Effector CD8-positive, alpha-beta T cell (primary cell): ENCODE measurements at regions not wholly inside any gene's neighbourhood (a gene's known extent, or its start where the extent isn't known, plus 50 kb on each side); places are given as distances from the start of the nearest gene placed in this dataset.
"Not testable (repeated sequence)": the region's sequence is repeated elsewhere in the genome, so short reads cannot be mapped to it uniquely, and the experiment has no call there.

Experiments used
- DNase-seq: peaks from one replicate; lab custom pipeline; 2025; lab: John Stamatoyannopoulos, UW

DNA sequence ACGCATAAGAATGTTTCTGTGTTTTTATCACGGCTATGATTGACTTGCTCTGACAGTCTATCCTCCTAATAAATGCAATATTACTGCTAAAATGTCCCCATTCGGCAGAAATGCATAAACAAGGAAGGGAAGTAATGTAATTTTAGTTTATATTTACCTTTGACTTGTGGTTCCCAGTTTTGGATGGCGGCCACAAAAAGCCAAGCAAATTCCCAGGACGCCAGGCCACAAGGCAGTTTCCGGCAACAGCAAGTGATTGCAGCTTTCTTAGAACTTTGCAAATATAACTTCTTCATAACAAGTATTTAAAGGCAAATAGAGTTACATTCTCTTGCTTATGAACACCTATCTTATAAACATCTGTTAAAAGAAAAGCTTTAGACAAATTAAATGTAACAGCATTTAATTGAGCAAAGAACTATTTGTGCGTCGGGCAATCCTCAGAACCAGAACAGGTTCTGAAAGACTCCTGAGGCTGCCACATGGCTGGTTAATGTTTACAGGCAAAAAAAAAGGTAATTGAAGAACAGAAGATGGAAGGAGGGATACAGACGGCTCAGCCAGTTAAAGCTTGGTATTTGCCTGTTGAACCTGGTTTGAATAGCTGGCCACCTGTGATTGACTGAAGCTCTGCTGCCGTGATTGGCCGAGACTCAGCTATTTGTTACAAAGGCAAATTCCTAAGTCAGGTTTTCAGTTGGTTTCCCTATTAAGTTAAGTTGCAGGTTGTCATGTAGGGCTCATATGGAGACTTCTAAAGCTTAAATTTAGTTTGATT is 80.8 kb downstream of the C21orf91 start:
- no peak for DNase-seq

GRCh38 chr21:17736072-17736471 is 83.1 kb downstream of the C21orf91 start:
- DNase-seq, result no peak

- DNase-seq, result no peak
Observed at GRCh38 chr21:17733209-17733608, 85.9 kb downstream of the C21orf91 start.

GRCh38 chr21:17732306-17732705 is 86.8 kb downstream of the C21orf91 start:
- DNase-seq, result no peak

GRCh38 chr21:17731554-17731953 is 87.6 kb downstream of the C21orf91 start:
- DNase-seq, result no peak

- no peak for DNase-seq
Observed at GRCh38 chr21:17730782-17731181, 88.4 kb downstream of the C21orf91 start.

GRCh38 chr21:17729455-17729854 is 89.7 kb downstream of the C21orf91 start:
- DNase-seq, result no peak

DNA sequence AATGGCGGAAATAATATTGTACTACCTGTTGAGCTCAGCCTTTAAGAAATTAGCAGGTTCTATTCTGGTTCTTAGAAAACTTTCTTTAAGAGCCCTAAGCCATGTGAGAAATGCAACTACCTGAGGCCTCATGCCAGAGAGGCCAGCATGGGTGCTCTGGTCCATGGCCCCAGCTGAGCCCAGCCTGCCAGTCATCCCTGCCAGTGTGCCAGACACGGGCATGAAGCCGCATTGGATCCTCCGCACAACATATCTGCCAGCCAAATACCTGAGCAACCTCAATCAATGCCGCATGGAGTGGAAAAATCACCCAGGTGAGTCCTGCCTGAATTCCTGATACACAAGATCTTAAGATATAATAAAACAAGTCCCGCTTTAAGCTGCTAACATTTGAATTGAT is 91.8 kb downstream of the C21orf91 start:
- no peak for DNase-seq

DNA sequence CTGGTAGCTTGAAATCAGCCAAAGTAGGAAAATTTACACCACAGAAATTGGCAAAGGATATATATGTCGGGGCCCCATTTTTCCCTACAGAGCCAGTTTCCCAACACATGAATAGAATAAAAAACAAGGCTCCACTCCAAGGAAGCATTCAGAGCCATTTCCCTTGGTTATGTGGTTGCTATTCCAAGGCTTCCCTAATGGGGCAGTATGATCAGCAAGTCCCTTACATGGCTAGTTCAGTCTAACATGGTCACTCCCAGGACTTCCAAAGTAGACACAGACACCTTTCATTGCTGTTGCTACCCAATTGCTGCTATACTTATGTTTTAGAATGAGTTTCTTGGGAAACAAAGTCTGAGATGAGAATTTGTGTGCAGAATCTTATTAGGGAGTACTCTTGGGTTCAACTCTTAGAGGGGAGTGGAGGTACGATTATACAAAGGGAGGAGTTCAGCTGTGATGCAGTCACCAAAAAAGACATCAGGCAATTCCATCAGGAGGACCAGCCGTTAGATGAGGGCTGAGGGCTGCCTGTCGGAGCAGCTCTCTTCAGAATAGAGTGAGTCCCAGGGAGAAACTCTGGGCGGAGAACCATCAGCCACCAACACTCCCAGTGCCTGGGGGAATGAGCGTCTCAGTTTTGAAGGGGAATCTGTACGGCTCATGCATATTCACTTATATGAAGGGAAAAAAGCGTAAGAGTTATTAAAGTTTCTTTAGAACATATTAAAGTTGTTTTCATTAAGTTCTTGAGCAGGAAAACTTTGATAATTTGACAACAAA is 92.9 kb downstream of the C21orf91 start:
- DNase-seq, result no peak

DNA sequence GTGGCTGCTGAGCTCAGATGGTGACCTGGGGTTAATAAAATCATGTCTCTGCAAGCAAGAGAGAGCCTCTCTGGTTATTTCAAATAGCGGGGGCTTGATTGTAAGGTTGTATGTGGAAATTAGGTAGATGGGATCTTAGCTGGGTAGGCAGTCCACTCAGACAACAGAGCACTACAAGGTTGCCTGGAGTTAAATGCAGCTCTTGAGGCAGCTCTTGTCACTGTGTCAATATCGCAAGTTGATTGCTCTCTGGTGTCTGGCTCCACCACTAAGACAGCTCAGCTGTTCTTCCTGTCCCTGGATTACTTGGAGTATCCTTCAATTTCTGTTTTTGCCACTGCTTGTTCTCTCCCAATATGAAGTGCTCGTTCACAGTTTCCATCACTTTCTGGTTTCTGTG is 93.8 kb downstream of the C21orf91 start:
- no peak for DNase-seq

GRCh38 chr21:17712887-17713286 is 100.2 kb upstream of the BTG3 start:
- DNase-seq, result no peak

DNA sequence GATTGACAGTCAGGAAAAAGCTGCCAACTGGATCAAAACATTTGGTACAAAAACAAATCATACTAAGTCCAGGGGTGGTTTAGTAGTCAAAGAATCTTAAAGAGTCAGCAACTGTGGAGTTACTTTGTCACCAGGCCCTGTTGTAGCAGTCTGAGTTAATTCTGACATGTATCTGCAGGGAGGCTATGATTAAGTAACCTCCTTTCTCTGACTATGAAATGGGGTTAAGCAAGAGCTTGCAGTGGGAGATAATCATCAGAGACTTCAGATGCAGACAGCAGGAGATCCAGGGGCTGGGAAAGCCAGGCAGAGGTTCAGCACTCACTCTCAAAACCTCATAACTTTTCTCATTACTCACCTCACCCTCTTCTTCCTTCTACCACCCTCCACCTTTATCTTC is 99.2 kb upstream of the BTG3 start:
- DNase-seq, result no peak

- no peak for DNase-seq
Observed at GRCh38 chr21:17709266-17709611, 96.5 kb upstream of the BTG3 start.

GRCh38 chr21:17708522-17709265 is 96.0 kb upstream of the BTG3 start:
- no peak for DNase-seq

DNA sequence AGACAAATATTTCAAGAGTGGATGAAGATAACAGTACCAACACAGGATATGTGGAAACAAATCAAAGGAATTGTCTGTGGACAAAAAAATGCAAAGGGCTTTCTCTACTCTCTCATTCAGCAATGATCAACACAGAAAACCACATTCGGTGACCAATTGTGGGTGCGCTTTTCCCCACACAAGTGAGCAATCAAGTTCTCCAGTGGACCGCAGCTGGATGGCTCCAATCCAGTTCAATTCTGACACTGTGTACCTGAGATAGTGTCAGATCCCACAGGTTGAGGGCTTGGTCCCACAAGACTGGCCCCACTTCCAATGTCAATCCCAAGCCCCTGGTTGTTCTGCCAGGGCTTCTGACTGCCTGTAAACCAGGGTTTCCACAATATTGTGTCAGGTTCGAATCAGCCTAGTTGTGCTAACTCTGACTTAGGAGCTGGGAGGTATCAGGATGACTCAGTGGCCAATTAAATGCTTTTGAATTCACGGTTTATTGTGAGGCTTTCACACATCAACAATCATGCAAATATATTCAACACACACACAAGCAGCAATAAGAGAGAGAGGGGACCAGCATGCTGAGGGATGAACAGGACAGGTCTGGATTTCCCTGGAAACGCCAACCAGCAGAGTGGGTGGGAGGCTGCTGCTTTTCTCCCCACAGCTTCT is 87.0 kb upstream of the BTG3 start:
- DNase-seq, result no peak

DNA sequence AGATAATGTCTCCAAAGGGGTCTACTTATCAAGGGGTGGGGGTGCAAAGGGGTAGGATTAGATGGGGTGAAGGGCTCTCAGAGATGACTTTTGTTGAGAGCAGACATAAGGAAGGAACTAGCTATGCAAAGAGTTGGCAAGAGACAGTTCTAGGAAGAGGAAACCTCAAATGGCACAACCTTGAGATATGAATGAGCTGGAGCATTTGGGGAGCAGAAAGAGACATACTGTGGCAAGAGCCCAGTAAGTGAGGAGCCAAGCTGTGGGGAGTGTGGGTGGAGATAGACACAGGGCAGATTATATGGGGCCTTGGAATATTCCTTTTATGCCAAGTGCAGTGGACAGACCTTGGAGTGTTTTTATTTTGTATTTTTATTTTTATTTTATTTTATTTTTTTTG is 84.8 kb upstream of the BTG3 start:
- DNase-seq, result no peak

DNA sequence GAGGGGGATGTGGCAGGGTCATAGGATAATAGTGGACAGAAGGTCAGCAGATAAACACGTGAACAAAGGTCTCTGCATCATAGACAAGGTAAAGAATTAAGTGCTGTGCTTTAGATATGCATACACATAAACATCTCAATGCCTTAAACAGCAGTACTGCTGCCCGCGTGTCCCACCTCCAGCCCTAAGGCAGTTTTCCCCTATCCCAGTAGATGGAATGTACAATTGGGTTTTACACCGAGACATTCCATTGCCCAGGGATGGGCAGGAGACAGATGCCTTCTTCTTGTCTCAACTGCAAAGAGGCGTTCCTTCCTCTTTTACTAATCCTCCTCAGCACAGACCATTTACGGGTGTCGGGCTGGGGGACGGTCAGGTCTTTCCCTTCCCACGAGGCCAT is 81.7 kb upstream of the BTG3 start:
- DNase-seq, result not testable (repeated sequence)

DNA sequence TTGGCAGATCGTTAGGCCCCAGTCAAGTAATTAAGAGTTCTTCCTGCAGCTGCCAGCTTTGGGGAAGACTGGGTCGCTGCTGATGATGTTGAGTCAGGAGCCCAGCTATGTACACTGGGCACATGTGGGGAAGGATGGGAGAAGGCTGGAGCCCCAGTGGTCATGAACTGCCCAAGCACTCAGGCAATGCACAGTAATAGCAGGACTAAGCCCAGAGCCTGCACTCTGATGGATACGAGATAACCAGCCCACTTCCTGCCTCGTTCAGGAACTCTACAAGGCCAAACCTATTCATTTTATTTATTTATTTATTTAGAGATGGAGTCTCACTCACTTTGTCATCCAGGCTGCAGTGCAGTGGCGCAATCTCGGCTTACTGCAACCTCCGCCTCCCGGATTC is 81.1 kb upstream of the BTG3 start:
- DNase-seq, result no peak

DNA sequence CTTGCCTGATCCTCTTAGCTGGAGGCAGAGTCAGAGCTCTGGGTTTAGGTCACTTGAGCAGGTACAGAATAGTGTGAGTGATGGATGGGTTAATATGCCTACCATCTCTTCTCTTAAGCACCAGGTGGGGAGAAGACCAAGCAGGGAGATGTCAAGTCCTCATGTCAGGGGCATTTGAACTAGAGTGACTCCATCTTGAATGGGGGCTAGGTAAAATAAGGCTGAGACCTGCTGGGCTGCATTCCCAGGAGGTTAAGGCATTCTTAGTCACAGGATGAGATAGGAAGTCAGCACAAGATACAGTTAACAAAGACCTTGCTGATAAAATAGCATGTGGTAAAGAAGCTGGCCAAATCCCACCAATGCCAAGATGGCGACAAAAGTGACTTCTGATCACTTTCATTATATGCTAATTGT is 77.4 kb upstream of the BTG3 start:
- no peak for DNase-seq

DNA sequence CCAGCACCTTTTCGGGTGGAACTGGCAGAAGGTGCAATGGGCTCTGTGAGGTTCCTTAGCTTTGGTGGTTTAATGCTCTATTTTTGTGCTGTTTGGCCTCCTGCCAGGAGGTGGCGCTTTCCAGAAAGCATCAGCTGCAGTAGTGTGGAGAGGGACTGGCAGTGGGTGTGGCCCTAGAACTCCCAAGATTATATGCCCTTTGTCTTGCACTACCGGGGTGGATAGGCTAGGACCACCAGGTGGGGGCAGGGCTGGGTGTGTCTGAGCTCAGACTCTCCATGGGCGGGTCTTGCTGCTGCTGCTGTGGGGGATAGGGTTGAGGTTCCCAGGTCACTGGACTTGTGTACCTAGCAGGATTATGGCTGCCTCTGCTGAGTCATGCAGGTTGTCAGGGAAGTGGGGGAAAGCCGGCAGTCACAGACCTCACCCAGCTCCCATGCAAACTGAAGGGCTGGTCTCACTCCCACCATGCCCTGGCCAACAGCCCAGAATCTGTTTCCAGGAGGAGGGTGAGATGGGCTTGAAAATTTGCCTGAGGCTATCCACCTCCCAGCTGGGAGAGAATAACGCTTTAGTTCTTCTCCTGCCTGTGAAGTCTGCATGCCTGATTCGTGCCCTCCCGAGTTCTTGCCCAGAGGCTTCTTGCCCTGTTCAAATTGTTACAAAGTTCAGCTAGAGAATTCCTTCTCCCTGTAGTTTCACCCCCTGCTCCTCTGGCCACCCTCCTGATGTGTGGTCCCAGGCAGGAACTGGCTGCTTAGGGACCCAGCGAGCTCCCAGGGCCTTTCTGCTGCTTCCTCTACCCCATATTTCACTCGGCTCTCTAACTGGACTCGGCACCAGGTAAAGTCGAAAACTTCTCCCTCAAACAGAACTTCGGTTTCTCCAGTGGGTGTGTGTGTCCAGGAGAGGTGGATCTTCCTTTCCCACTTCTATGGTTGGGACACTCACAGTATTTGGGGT is 76.5 kb upstream of the BTG3 start:
- DNase-seq, result peak; percentile 12

- no peak for DNase-seq
Observed at GRCh38 chr21:17682924-17683323, 70.2 kb upstream of the BTG3 start.
